Lower leg skin (tissue), 4 donors: ENCODE measurements at regions not wholly inside any gene's neighbourhood (a gene's known extent, or its start where the extent isn't known, plus 50 kb on each side); places are given as distances from the start of the nearest gene placed in this dataset.

Experiments used
- DNase-seq, 2 donors: peaks; one replicate each; pipeline ENCODE4 v3.0.0-alpha.2; 2019; ENCODE audit warnings: low spot score in 2 of 2
- H3K4me3 ChIP-seq: fragments of 200-600 bp; sonication (generic); 2 replicates; pipeline ENCODE4 v1.5.1; 2017; ENCODE audit warnings: mild to moderate bottlenecking, low read depth; ENCODE audit not compliant: poor library complexity, severe bottlenecking
- POLR2A ChIP-seq, 2 donors: fragments of 450-650 bp; IDR thresholded peaks; one replicate each; pipeline ENCODE4 v1.6.1; 2016 to 2017; ENCODE audit warnings: antibody characterized with exemption in 2 of 2, mild to moderate bottlenecking in 1 of 2, moderate library complexity in 1 of 2
- WGBS, 2 donors: methylation state at CpG; one replicate each; pipeline ENCODE4 v1.1.5; 2018; 5-methylcytosine and 5-hydroxymethylcytosine counted together
- intact Hi-C: fragments of 100-400 bp; cut with DNase I; formaldehyde crosslinking; loops from one replicate; pipeline ENCODE4 v1.15.0; 2023; ENCODE audit warnings: low total_unique reads
- TF ChIP-seq, protein P1 (sequence below), 3 donors: fragments of 450-650 bp; IDR thresholded peaks; one replicate each; pipeline ENCODE4 v1.5.1; 2016; ENCODE audit warnings: antibody characterized with exemption in 3 of 3, mild to moderate bottlenecking in 3 of 3, moderate library complexity in 2 of 3

DNA sequence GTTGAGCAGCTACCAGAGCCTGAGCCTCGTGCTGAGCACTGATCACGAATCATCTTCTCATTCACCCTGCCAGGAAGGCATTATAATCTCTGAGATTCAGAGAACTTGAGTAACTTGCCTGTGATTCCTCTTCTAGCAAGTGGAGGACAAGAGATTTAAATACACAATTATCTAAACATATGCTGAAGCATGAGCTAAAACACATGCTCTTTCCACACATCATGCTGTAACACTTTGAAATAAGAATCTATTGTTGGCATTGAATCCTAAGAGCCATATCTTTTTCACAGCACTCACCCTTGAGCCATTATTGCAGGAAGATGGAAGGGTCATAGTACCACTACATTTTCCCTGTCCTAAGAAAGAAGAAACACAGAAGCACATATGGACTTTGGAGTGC lies 722.5 kb upstream of the API5 start:
- no peak for DNase-seq
- TF ChIP-seq, protein P1, sequence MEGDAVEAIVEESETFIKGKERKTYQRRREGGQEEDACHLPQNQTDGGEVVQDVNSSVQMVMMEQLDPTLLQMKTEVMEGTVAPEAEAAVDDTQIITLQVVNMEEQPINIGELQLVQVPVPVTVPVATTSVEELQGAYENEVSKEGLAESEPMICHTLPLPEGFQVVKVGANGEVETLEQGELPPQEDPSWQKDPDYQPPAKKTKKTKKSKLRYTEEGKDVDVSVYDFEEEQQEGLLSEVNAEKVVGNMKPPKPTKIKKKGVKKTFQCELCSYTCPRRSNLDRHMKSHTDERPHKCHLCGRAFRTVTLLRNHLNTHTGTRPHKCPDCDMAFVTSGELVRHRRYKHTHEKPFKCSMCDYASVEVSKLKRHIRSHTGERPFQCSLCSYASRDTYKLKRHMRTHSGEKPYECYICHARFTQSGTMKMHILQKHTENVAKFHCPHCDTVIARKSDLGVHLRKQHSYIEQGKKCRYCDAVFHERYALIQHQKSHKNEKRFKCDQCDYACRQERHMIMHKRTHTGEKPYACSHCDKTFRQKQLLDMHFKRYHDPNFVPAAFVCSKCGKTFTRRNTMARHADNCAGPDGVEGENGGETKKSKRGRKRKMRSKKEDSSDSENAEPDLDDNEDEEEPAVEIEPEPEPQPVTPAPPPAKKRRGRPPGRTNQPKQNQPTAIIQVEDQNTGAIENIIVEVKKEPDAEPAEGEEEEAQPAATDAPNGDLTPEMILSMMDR (IDR thresholded peaks at IDR 0.05), result no peak
- no peak for TF ChIP-seq POLR2A (IDR thresholded peaks at IDR 0.05)
- intact Hi-C loops, result no loop called here
- H3K4me3 ChIP-seq, result no peak overlapping the region
- 54 to 70% methylated on average over 2 of the region's 2 CpGs for WGBS, 2 donors

DNA sequence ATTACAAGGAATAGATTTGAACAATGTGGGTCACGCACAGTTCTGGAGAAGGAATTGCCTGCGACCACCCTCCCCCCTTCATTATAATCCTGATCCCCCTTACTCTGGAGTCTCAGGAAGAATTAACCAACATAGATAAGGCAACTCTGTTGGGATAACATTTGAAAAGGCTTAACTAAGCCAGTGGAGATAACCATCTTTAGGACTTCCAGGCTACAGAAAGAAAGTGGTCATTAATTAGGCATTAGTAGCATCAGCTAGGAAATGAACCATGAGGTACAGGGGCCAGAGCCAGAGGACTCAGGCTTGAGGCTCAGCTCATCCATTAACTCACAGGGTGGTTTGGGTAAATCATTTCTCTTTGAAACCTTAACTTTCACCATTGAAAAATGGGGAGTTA lies 720.0 kb upstream of the API5 start:
- intact Hi-C loops, result no loop called here
- TF ChIP-seq, protein P1 (IDR thresholded peaks at IDR 0.05), result no peak
- TF ChIP-seq POLR2A (IDR thresholded peaks at IDR 0.05), result no peak
- WGBS, 2 donors, result 75 to 78% methylated on average over 2 of the region's 2 CpGs
- no peak for DNase-seq
- H3K4me3 ChIP-seq, result no peak overlapping the region

DNA sequence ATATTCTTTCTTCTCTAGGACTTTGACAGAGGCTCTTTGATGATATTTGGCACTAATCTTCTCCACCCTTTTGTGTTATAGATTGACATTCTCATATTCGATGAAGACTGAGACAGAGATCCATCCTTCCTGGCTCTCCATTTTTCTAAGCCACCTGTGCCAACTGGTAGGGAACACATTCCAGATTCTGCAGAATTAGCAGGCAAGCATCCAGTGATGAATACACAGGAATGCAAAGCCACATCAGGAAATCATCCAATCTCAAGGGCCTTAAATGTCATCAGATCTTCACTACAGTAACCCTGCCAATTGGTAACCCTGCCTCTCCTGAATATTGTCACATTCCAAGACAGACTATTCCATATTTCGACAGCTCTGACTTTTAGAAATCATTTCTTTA lies 718.4 kb upstream of the API5 start:
- no peak for TF ChIP-seq POLR2A (IDR thresholded peaks at IDR 0.05)
- TF ChIP-seq, protein P1 (IDR thresholded peaks at IDR 0.05), result no peak
- intact Hi-C loops, result no loop called here
- no peak overlapping the region for H3K4me3 ChIP-seq
- 33 to 36% methylated on average over 2 of the region's 2 CpGs for WGBS, 2 donors
- DNase-seq, result no peak

DNA sequence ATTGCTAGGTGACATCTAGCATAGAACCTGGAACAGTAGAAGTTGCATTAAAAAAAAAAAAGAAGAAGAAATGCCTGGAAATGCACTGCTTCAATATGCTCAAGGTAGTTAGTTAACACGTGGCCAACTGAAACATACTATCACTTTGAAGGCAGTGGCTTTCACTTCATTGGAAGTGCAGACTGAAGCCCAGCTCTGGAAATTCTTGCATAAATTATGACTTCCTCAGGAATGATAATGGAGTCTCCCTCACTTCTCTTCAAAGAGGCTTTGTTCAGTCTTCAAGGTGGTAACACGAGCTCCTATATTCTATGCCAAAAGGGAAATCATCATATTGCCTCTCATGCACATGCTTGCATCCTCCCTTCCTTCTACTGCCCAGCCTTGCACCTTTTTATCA lies 715.9 kb upstream of the API5 start:
- intact Hi-C loops, result no loop called here
- WGBS, 2 donors, result 43 to 44% methylated on average over 2 of the region's 2 CpGs
- no peak for DNase-seq
- H3K4me3 ChIP-seq, result no peak overlapping the region
- TF ChIP-seq, protein P1 (IDR thresholded peaks at IDR 0.05), result no peak
- TF ChIP-seq POLR2A (IDR thresholded peaks at IDR 0.05), result no peak

DNA sequence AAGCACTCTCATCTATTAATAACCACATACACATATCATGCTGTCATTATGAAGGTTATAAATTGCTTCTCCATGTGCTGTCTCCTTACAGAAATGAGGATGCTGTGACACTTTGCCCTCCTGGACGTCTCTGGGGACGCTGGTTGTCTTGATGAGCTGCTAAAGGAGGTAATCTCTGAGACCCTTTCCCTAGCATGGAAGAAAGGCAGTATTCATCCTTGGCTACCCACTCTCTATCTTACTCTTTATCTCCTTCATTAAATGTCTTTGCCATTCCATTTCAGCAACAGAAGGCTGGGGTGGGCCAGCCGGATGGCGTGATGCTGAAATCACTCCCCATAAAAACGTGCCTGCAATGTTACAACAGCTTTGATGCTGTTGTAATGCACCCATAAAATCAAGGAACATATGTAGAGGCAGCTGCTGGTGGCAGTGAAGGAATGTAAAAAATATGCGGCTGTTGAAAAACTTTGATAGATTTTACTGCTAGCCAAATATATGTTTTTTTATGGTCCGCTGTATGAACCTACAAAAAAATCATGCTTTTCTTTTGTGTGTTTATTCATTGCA lies 715.1 kb upstream of the API5 start:
- 72 to 73% methylated on average over 7 of the region's 7 CpGs for WGBS, 2 donors
- no peak for DNase-seq
- intact Hi-C loops, result no loop called here
- TF ChIP-seq, protein P1 (IDR thresholded peaks at IDR 0.05), result no peak
- no peak for TF ChIP-seq POLR2A (IDR thresholded peaks at IDR 0.05)
- no peak overlapping the region for H3K4me3 ChIP-seq

DNA sequence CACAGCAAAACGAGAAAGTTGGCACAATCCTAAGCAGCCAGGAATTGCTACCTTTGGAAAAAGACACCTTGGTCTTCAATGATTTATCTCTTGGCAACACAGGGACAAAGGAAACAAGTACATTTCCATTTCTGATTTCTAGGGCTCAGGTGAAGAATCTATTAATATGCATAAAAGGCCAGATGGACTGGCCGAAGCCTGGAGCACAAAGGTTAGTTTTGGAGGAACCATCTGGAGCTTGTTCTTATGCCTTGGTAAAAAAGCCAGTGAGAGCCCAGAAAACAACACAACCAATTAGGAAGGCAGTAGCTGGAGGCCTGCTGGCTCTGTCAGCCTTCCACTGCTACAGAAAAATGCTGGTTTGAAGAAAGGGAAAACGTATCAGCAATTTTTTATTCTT lies 713.5 kb upstream of the API5 start:
- WGBS, 2 donors, result 66 to 70% methylated on average over 3 of the region's 3 CpGs

More for the DNA sequence above, 713.5 kb upstream of the API5 start:
- DNase-seq, result no peak
- no peak for TF ChIP-seq POLR2A (IDR thresholded peaks at IDR 0.05)
- TF ChIP-seq, protein P1 (IDR thresholded peaks at IDR 0.05), result no peak
- intact Hi-C loops, result no loop called here
- no peak overlapping the region for H3K4me3 ChIP-seq
